ENCODE measurements at regions not wholly inside any gene's neighbourhood (a gene's known extent, or its start where the extent isn't known, plus 50 kb on each side); places are given as distances from the start of the nearest gene placed in this dataset.

- dilution Hi-C loops (cut with MboI; ENCODE audit: extremely low pct_ligation_motif_present, low sequenced_read_pairs), result no loop called here
- no peaks in the 10 kb centered on the region for H3K36me3 ChIP-seq (ENCODE audit: control insufficient read depth in 2 of 2, extremely low read depth in 1 of 2, insufficient read depth in 2 of 2, low read length in 2 of 2)
These were observed 101.7 kb upstream of the KLF6 start for GRCh38 chr10:3886641-3887251.

DNA sequence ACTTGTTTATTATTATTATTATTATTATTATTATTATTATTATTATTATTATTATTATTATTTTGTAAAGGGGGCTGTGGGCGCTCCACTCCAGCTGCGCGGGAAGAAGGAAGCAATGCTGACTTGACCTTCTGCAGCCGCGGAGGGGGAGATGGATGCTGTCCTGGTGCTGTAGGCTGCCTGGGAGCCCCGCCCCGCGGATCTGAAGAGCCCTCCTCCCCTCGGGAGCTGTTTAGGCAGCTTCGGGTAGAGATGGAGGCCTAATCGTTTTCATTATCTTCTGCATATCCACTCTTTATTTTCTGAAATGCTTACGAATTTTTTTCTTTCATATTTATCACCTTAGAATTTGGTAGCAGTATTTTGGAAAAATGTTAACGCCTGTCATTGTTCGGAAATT is 101.2 kb upstream of the KLF6 start:
- Histone ChIP-seq H3K9ac (ENCODE audit: control insufficient read depth, extremely low read depth, insufficient read depth, low read length) (peak overlapping the region; percentile 88), H2AFZ (ENCODE audit: control insufficient read depth, low read length) (no peak overlapping the region)
- DNase-seq (ENCODE audit: low read depth, low spot score), result no peak

More at GRCh38 chr10:3886641-3887251, 101.7 kb upstream of the KLF6 start:
- H3K9ac ChIP-seq (ENCODE audit: control insufficient read depth, extremely low read depth, insufficient read depth, low read length), result peak overlapping the region; percentile 88
- TF ChIP-seq, protein P1, sequence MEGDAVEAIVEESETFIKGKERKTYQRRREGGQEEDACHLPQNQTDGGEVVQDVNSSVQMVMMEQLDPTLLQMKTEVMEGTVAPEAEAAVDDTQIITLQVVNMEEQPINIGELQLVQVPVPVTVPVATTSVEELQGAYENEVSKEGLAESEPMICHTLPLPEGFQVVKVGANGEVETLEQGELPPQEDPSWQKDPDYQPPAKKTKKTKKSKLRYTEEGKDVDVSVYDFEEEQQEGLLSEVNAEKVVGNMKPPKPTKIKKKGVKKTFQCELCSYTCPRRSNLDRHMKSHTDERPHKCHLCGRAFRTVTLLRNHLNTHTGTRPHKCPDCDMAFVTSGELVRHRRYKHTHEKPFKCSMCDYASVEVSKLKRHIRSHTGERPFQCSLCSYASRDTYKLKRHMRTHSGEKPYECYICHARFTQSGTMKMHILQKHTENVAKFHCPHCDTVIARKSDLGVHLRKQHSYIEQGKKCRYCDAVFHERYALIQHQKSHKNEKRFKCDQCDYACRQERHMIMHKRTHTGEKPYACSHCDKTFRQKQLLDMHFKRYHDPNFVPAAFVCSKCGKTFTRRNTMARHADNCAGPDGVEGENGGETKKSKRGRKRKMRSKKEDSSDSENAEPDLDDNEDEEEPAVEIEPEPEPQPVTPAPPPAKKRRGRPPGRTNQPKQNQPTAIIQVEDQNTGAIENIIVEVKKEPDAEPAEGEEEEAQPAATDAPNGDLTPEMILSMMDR (optimal IDR thresholded peaks at IDR 0.05 in 1 of 3, IDR thresholded peaks at IDR 0.05 in 1 of 3, conservative IDR thresholded peaks at IDR 0.05 in 1 of 3; ENCODE audit: extremely low read depth in 1 of 3, insufficient read depth in 2 of 3, low read length in 3 of 3), result no peak
- TF ChIP-seq EZH2 (IDR thresholded peaks at IDR 0.05; ENCODE audit: low read length), result no peak
- H3K79me2 ChIP-seq (ENCODE audit: control insufficient read depth, insufficient read depth, low read length), result no peaks in the 10 kb centered on the region
- H3K9me1 ChIP-seq (ENCODE audit: control insufficient read depth, extremely low read depth, insufficient read depth, low read length), result no peaks in the 10 kb centered on the region
- peak overlapping the region; percentile 97 for H3K27ac ChIP-seq (ENCODE audit: control insufficient read depth, insufficient read depth, low read length)
- peak overlapping the region; percentile 56 for H3K4me2 ChIP-seq (ENCODE audit: control insufficient read depth, extremely low read depth, insufficient read depth, low read depth, low read length)
- H3K9me3 ChIP-seq (ENCODE audit: control insufficient read depth, low read depth, low read length), result no peaks in the 10 kb centered on the region
- H4K20me1 ChIP-seq (ENCODE audit: control insufficient read depth, extremely low read depth, insufficient read depth, low read length), result no peaks in the 10 kb centered on the region
- H3K4me1 ChIP-seq (ENCODE audit: control insufficient read depth, extremely low read depth, insufficient read depth, low read length), result peaks cover 35% of the 10 kb centered on the region
- DNase-seq (ENCODE audit: low read depth, low spot score) (no peak), FAIRE-seq (peak; percentile 76)
- peak overlapping the region; percentile 8 for H2AFZ ChIP-seq (ENCODE audit: control insufficient read depth, low read length)
- peak overlapping the region in 1 of 3 experiments; percentile 34 for H3K4me3 ChIP-seq (ENCODE audit: control insufficient read depth in 2 of 3, extremely low read depth in 1 of 3, insufficient read depth in 2 of 3, low read depth in 1 of 3, low read length in 3 of 3)
- H3K27me3 ChIP-seq (ENCODE audit: control insufficient read depth, extremely low read depth, insufficient read depth, low read length), result no peaks in the 10 kb centered on the region

More for the DNA sequence above, 101.2 kb upstream of the KLF6 start:
- H4K20me1 ChIP-seq (ENCODE audit: control insufficient read depth, extremely low read depth, insufficient read depth, low read length), result no peaks in the 10 kb centered on the region
- no peak overlapping the region for H3K4me3 ChIP-seq (ENCODE audit: control insufficient read depth in 2 of 3, extremely low read depth in 1 of 3, insufficient read depth in 2 of 3, low read depth in 1 of 3, low read length in 3 of 3)
- TF ChIP-seq, protein P1 (optimal IDR thresholded peaks at IDR 0.05 in 1 of 3, IDR thresholded peaks at IDR 0.05 in 1 of 3, conservative IDR thresholded peaks at IDR 0.05 in 1 of 3; ENCODE audit: extremely low read depth in 1 of 3, insufficient read depth in 2 of 3, low read length in 3 of 3), result no peak
- no peak for TF ChIP-seq EZH2 (IDR thresholded peaks at IDR 0.05; ENCODE audit: low read length)
- H3K36me3 ChIP-seq (ENCODE audit: control insufficient read depth in 2 of 2, extremely low read depth in 1 of 2, insufficient read depth in 2 of 2, low read length in 2 of 2), result no peaks in the 10 kb centered on the region
- dilution Hi-C loops (cut with MboI; ENCODE audit: extremely low pct_ligation_motif_present, low sequenced_read_pairs), result no loop called here
- H3K79me2 ChIP-seq (ENCODE audit: control insufficient read depth, insufficient read depth, low read length), result no peaks in the 10 kb centered on the region
- no peaks in the 10 kb centered on the region for H3K27me3 ChIP-seq (ENCODE audit: control insufficient read depth, extremely low read depth, insufficient read depth, low read length)
- H3K9me3 ChIP-seq (ENCODE audit: control insufficient read depth, low read depth, low read length), result no peaks in the 10 kb centered on the region
- no peak overlapping the region for H3K4me2 ChIP-seq (ENCODE audit: control insufficient read depth, extremely low read depth, insufficient read depth, low read depth, low read length)
- H3K4me1 ChIP-seq (ENCODE audit: control insufficient read depth, extremely low read depth, insufficient read depth, low read length), result peaks cover 38% of the 10 kb centered on the region
- no peak for FAIRE-seq
- H3K27ac ChIP-seq (ENCODE audit: control insufficient read depth, insufficient read depth, low read length), result peak overlapping the region; percentile 97
- H3K9me1 ChIP-seq (ENCODE audit: control insufficient read depth, extremely low read depth, insufficient read depth, low read length), result no peaks in the 10 kb centered on the region

Measured in keratinocyte (primary cell).